ENCODE measurements at regions not wholly inside any gene's neighbourhood (a gene's known extent, or its start where the extent isn't known, plus 50 kb on each side); places are given as distances from the start of the nearest gene placed in this dataset.
A peak's percentile ranks its signal among the peaks of the same experiment; 100 is the strongest.

DNA sequence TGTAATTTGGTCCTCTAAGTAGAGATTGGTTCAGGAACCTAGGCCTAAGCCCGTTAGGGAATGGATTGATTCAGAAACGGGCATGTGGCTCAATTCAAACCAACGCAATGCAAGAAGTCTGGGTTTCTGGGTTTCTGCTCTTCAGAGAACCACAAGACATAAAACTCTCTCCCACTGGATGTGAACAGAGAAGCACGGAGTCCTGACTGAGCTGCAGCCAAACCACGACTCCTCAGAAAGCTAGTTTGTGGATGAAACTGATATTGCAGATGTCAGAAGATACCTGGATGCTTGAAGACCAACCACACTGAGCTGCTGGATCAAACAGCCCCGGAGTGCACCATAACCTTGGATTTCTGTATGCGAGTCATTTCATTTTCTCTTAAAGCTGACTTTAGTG lies 50.0 kb downstream of the SOD2 start:
- Histone ChIP-seq H3K36me3 (ENCODE audit: control insufficient read depth, insufficient read depth, low read length) (no peaks in the 10 kb centered on the region), H3K4me2 (ENCODE audit: extremely low read depth, insufficient read depth, low read length) (no peak overlapping the region), H3K27ac (ENCODE audit: insufficient read depth, low read length) (no peak overlapping the region), H3K4me3 (replicated peaks in 1 of 4; ENCODE audit: control extremely low read depth in 1 of 4, insufficient read depth in 1 of 4, low read depth in 3 of 4, low read length in 4 of 4) (no peak overlapping the region), H4K20me1 (ENCODE audit: control insufficient read depth, extremely low read depth, insufficient read depth, low read length) (no peaks in the 10 kb centered on the region), H3K9ac (ENCODE audit: insufficient read depth, low read length) (no peak overlapping the region), H3K4me1 (ENCODE audit: control insufficient read depth, extremely low read depth, insufficient read depth, low read length) (no peaks in the 10 kb centered on the region), H3K9me3 (ENCODE audit: control insufficient read depth, insufficient read depth, low read depth, low read length) (no peaks in the 10 kb centered on the region), H3K79me2 (ENCODE audit: control insufficient read depth, insufficient read depth, low read length) (no peaks in the 10 kb centered on the region), H3K27me3 (ENCODE audit: control insufficient read depth, insufficient read depth, low read length) (no peaks in the 10 kb centered on the region), H2AFZ (ENCODE audit: low read length) (no peak overlapping the region)
- peak in 1 of 2 donors; percentile 6 for DNase-seq (ENCODE audit: low read depth in 2 of 2)
- TF ChIP-seq EZH2 (IDR thresholded peaks at IDR 0.05; ENCODE audit: low read length, missing control alignments): no peak
- TF ChIP-seq, protein P1, sequence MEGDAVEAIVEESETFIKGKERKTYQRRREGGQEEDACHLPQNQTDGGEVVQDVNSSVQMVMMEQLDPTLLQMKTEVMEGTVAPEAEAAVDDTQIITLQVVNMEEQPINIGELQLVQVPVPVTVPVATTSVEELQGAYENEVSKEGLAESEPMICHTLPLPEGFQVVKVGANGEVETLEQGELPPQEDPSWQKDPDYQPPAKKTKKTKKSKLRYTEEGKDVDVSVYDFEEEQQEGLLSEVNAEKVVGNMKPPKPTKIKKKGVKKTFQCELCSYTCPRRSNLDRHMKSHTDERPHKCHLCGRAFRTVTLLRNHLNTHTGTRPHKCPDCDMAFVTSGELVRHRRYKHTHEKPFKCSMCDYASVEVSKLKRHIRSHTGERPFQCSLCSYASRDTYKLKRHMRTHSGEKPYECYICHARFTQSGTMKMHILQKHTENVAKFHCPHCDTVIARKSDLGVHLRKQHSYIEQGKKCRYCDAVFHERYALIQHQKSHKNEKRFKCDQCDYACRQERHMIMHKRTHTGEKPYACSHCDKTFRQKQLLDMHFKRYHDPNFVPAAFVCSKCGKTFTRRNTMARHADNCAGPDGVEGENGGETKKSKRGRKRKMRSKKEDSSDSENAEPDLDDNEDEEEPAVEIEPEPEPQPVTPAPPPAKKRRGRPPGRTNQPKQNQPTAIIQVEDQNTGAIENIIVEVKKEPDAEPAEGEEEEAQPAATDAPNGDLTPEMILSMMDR (conservative IDR thresholded peaks at IDR 0.05 in 1 of 2, IDR thresholded peaks at IDR 0.05 in 1 of 2; ENCODE audit: low read depth in 1 of 2, low read length in 2 of 2): no peak

DNA sequence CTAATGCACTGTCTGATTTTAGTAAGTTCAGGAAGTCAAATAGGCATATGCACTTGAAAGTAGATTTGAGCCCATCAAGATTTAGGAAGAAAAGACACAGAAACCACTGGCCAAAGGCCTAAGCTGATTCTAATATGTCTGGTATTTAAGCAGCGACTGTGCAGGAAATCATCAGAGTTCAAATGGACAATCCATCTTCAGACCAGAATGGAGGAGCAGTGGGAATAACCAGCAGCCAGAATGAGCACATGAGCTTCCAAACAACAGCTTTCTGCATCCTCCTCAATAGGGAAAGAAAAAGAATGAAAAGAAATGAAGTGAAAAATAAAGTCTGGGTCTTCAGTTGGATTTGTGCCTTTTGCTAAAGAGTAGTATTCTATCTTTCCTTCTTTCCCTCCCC lies 50.6 kb downstream of the SOD2 start:
- H3K27me3 ChIP-seq (ENCODE audit: control insufficient read depth, insufficient read depth, low read length): no peaks in the 10 kb centered on the region

DNA sequence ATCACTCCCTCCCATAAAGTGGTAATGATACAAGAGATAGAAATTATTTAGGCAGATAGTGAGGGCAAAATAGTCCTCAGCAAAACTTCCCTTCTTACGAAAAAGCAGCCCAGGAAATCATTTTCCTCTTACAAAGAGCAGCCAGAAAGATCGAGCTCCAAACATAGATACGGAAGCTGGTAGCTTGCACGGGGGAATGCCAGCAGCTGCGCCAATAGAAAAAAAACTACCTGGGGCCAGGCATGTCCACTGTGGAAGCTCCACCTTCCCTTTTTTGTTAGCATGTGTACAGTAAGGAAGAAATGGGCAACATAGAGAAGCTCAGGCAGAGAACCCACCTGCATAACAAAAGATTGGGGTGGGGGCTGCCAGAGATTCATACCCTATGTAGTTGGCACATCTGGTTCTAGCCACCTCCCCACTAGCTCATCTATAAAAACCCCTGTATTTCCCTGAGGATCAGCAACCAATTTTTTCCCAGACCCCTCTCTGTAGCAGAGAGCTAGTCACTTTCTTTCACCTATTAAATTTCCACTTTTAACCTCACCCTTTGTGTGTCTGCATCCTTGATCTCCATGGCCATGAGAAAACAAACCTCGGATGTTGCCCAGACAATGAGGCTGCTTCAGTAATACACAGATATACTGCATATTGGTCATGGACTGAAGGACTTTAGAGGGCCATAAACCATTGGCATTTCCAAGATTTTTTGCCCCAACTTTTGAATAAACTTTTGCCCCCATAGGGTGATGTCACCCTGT lies 52.1 kb downstream of the SOD2 start:
- Histone ChIP-seq H3K27me3 (ENCODE audit: control insufficient read depth, insufficient read depth, low read length) (no peaks in the 10 kb centered on the region), H3K4me1 (ENCODE audit: control insufficient read depth, extremely low read depth, insufficient read depth, low read length) (no peaks in the 10 kb centered on the region), H3K4me3 (replicated peaks in 1 of 4; ENCODE audit: control extremely low read depth in 1 of 4, insufficient read depth in 1 of 4, low read depth in 3 of 4, low read length in 4 of 4) (no peak overlapping the region), H3K36me3 (ENCODE audit: control insufficient read depth, insufficient read depth, low read length) (no peaks in the 10 kb centered on the region), H4K20me1 (ENCODE audit: control insufficient read depth, extremely low read depth, insufficient read depth, low read length) (no peaks in the 10 kb centered on the region), H3K9me3 (ENCODE audit: control insufficient read depth, insufficient read depth, low read depth, low read length) (no peaks in the 10 kb centered on the region), H3K4me2 (ENCODE audit: extremely low read depth, insufficient read depth, low read length) (no peak overlapping the region), H2AFZ (ENCODE audit: low read length) (no peak overlapping the region), H3K79me2 (ENCODE audit: control insufficient read depth, insufficient read depth, low read length) (no peaks in the 10 kb centered on the region), H3K27ac (ENCODE audit: insufficient read depth, low read length) (no peak overlapping the region), H3K9ac (ENCODE audit: insufficient read depth, low read length) (no peak overlapping the region)
- no peak for DNase-seq (ENCODE audit: low read depth in 2 of 2)
- TF ChIP-seq, protein P1 (conservative IDR thresholded peaks at IDR 0.05 in 1 of 2, IDR thresholded peaks at IDR 0.05 in 1 of 2; ENCODE audit: low read depth in 1 of 2, low read length in 2 of 2): no peak
- TF ChIP-seq EZH2 (IDR thresholded peaks at IDR 0.05; ENCODE audit: low read length, missing control alignments): no peak

More for the DNA sequence above, 50.6 kb downstream of the SOD2 start:
- no peak overlapping the region for H3K4me3 ChIP-seq (replicated peaks in 1 of 4; ENCODE audit: control extremely low read depth in 1 of 4, insufficient read depth in 1 of 4, low read depth in 3 of 4, low read length in 4 of 4)
- H3K4me2 ChIP-seq (ENCODE audit: extremely low read depth, insufficient read depth, low read length): no peak overlapping the region
- H3K36me3 ChIP-seq (ENCODE audit: control insufficient read depth, insufficient read depth, low read length): no peaks in the 10 kb centered on the region
- H2AFZ ChIP-seq (ENCODE audit: low read length): no peak overlapping the region
- no peak overlapping the region for H3K27ac ChIP-seq (ENCODE audit: insufficient read depth, low read length)
- H3K4me1 ChIP-seq (ENCODE audit: control insufficient read depth, extremely low read depth, insufficient read depth, low read length): no peaks in the 10 kb centered on the region
- peak in 1 of 2 donors; percentile 44 for DNase-seq (ENCODE audit: low read depth in 2 of 2)
- H3K9ac ChIP-seq (ENCODE audit: insufficient read depth, low read length): no peak overlapping the region
- no peaks in the 10 kb centered on the region for H3K79me2 ChIP-seq (ENCODE audit: control insufficient read depth, insufficient read depth, low read length)
- no peaks in the 10 kb centered on the region for H3K9me3 ChIP-seq (ENCODE audit: control insufficient read depth, insufficient read depth, low read depth, low read length)
- TF ChIP-seq EZH2 (IDR thresholded peaks at IDR 0.05; ENCODE audit: low read length, missing control alignments): no peak
- TF ChIP-seq, protein P1 (conservative IDR thresholded peaks at IDR 0.05 in 1 of 2, IDR thresholded peaks at IDR 0.05 in 1 of 2; ENCODE audit: low read depth in 1 of 2, low read length in 2 of 2): no peak
- H4K20me1 ChIP-seq (ENCODE audit: control insufficient read depth, extremely low read depth, insufficient read depth, low read length): no peaks in the 10 kb centered on the region
